H54 (cell line): ENCODE measurements at regions not wholly inside any gene's neighbourhood (a gene's known extent, or its start where the extent isn't known, plus 50 kb on each side); places are given as distances from the start of the nearest gene placed in this dataset.

Source experiments
- DNase-seq: peaks from one replicate; pipeline ENCODE4 v3.0.0; 2011; ENCODE audit warnings: low spot score, mixed read lengths; ENCODE audit not compliant: insufficient read length
- FAIRE-seq: peaks from 3 replicates; lab custom pipeline; 2011; peaks lifted over from hg19 to GRCh38; lab: Jason Lieb, UNC
- POLR2A ChIP-seq: IDR thresholded peaks from 2 replicates; pipeline ENCODE4 v1.6.1; 2011; ENCODE audit warnings: low read depth, mild to moderate bottlenecking, low read length

DNA sequence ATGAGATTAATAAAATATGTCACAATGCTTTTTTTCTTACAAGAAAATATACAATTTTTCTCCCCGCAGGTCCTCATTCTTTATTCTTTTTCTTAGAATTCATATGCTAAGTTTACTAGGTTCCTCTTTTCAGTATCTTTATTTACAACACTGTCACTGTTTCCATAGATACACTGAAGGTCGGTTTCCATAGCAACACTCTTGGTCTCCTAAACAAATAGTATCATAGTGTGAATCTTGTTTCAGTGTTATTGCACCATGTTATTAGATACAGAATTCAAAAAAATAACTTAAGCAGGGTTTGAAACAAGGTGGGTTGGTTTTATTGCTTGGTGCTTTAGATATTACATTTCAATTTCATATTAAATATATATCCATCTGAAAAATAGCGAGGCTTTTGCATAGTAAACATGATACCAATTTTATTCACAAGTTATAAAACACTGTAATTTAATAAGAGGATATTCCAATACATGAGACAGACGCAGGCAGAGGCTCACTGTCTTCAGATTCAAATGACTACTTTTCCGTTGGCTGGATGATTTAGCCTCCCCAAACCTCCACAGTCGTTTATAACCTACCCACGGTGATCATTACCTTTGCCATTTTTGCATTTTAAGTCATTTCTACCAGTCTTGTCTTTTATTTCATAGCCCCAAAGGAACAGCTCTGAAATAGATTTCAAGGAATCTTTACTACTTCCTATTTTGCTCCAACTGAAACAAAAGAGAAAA is 88.9 kb upstream of the KLF6 start:
- no peak for DNase-seq

DNA sequence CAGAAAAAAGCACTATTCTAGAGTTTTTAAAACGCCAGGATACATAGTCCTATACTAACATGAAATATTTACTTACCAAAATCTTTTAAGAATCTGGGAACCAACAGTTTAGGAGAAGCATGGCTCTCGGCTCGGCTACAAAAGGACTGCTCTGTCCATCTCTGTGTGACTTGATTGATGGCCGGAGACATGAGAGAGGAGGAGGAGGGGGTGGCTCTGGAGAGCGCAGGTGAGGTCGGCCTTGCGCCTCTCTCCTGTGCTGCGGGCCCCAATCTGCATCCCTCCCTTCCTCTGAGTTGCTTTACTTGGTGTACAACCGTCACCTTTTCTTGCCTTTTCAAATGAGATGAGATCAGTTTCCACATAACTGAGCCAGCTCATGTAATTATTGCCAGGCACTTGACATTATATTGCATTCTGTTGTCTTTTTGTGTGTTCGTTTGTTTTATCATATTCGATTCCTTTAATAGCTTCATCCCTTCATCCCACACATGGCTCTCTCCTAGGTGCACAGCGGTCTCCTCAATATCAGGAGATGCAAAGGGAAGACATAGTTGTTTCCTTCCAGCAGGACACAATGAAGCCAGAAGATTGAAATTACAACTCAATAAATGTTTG is 87.8 kb upstream of the KLF6 start:
- DNase-seq (no peak), FAIRE-seq (no peak)
- TF ChIP-seq POLR2A: no peak

More for the DNA sequence above, 88.9 kb upstream of the KLF6 start:
- TF ChIP-seq POLR2A: no peak
- no peak for FAIRE-seq

DNA sequence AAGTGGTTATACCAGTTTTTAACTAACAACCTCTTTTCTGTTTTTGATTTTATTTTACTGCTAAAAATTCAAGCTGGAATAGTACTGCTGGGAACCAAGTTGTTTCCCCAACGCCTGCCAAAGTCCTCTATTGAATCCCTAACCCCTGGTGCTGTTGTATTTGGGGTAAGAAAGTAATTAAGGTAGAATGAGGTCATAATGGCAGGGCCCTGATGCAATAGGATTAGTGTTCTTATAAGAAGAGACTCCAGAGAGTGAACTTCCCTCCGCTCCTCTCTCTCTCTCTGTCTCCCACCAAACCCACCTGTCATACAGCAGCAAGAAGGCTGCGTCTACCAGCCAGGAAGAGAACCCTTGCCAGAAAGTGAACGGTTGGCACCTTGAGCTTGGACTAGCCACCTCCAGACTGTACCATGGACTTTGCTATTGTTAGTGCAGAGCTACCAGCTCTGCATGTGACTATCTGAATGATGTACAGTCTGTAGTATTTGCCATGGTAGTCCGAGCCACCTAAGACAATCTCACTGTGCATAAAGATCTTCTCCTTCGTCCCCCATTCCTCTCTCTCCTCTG is 86.5 kb upstream of the KLF6 start:
- no peak for DNase-seq
- FAIRE-seq: no peak
- TF ChIP-seq POLR2A: no peak

DNA sequence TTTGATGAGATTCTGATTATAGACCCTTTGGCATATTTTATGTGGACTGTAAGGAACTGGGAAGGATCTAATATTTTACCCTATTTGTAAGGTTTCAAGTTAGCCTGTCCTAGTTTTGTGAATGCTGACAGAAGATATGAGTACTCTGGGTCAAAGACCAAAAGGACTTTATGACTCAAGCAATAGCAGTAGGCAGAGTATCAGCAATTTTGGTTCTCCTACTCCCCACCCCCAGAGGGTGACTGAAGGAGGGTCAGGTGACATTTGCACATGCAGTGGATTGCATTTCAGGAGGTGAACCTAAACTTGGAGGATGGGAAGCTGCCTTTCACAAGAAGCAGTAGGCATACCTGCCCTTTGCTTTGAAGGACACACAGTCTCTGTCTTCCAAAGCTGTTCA is 84.0 kb upstream of the KLF6 start:
- DNase-seq (no peak), FAIRE-seq (no peak)
- TF ChIP-seq POLR2A: no peak

DNA sequence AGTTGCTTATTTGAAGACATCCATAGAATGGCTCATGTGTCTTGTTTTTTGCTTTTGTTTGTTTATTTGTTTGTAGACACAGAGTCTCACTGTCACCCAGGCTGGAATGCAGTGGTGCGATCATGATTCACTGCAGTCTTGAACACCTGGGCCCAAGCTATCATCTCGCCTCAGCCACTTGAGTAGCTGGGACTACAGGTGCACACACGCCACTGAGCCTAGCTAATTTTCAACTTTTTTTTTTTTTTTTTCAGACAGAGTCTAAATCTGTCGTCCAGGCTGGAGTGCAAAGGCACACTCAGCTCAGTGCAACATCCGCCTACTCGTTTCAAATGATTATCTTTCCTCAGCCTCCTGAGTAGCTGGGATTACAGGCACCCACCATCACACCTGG is 83.3 kb upstream of the KLF6 start:
- DNase-seq (no peak), FAIRE-seq (no peak)
- TF ChIP-seq POLR2A: no peak

DNA sequence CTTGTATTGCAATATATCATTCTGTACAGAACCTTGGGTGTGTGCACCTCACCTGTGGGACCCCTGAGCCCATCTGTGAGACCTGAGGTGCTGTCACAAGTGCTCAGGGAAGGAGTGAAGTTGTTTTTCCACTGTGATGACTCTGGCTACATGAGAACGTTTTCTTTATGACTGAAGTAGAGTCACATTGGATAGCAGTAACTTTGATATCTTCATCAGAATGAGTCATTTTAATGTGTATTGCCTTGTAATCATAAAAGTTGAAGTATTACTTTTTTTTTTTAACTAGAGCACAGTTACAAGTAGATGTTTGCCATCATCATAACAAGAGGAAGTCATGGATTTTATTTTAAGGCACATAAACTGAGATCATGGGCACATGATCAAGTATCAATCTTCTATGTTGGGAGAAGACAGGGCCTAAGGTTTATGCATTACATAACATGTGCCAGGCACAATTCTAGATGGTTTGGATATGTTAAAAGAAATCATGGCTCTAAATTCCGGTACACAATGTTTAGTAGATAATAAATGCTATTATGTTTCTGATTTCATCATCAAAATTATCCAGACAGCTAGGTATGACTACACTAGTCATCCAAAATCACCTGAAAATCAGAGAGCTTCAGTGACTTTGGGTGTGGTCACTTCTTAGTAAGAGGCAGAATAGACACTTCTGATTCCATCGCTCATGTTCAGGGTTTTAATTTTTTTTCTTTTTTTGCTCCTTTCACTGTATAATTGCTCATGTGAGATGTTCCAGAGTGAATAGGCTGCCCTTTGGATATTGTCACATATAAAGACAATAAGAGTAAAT is 82.7 kb upstream of the KLF6 start:
- TF ChIP-seq POLR2A: no peak
- DNase-seq: no peak
- FAIRE-seq: no peak

DNA sequence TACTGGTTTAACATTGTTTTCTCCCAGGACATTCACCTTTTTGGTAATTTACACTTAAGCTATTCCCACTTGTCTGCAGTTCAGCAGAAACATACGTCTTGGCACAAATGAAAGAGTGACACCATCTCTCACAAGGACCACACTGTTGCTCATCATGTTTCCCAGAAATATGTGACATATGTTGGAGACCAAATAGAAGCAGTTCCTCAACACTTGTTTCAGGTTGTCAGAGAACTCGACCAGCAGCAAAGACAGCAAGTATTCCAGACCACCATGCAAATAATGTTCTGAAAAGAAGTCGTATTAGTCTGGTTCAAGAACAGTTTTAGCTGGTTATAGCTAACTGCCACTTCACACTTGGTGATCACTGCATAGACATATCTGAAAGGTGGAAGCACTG is 81.3 kb upstream of the KLF6 start:
- no peak for DNase-seq
- FAIRE-seq: no peak
- TF ChIP-seq POLR2A: no peak

DNA sequence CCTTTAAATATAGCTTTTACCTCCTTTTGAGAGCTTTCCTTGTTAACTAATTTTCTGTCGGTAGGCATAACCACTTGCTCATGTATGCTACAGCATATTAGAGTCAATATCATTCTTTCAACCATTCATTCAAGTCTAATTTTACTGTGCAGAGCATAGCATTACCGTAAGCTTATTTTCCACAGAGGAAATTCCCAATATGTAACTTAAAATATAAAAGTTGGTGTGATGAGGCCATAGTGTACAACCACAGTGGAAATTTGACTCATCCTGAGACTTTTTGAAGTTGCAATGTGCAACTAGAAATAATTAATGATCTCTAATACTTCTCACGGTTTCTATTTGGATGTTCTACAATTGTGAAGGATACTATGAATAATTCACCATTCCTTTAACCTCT is 80.6 kb upstream of the KLF6 start:
- no peak for TF ChIP-seq POLR2A
- DNase-seq: no peak
- FAIRE-seq: no peak

DNA sequence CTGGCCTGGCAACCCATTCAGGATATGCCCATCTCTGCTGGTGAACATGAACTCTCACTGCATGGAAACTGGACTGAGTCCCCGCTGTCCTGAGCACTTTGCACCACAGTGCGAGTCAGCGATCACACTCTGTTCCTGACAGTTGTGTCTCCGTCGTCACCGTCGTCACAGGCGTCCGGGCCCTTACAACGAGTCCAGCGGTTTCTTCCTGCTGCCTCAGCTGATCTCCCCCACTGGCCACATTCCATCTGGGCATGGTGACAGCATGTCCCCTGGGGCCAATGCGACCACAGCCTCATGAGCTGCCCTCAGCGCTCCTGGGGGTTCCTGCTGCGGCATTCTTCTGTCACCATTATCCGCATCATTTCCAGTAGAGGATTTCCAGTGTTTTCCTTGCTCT is 76.8 kb upstream of the KLF6 start:
- no peak for TF ChIP-seq POLR2A
- FAIRE-seq (no peak), DNase-seq (no peak)

DNA sequence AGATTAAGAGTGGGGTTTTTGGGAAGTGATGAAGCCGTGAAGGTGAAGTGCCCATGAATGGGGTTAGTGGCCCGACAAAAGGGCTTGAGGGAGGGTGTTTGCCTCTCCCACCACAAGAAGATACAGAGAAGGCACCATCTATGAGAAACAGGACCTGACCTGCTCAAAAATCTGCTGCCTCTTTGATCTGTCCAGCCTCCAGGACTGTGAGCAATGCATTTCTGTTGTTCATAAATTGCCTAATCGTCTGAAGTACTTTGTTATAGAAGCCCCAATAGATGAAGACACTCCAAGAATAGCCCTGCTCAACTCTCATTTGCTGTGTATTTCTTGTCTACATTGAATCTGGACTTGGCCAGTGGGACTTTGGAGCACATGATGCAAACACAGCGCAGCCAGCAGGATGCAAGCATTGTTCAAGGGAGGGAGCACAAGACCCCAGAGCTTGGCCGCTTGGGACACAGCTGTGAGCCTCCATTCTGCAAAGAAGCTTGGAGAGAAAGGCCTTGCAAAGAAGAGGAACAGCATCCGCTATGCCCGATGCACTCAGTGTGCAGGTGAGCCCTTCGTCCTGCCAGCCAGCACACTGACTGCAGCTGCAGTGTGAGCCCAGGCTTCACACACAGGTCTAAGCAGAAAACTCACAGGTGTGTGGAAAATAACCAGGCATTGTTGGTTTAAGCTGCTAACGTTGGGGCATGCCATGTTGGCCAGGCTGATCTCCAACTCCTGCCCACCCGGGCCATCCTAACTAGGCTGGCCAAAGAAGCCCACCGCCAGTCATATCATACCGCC is 73.2 kb upstream of the KLF6 start:
- FAIRE-seq (no peak), DNase-seq (no peak)
- TF ChIP-seq POLR2A: no peak

DNA sequence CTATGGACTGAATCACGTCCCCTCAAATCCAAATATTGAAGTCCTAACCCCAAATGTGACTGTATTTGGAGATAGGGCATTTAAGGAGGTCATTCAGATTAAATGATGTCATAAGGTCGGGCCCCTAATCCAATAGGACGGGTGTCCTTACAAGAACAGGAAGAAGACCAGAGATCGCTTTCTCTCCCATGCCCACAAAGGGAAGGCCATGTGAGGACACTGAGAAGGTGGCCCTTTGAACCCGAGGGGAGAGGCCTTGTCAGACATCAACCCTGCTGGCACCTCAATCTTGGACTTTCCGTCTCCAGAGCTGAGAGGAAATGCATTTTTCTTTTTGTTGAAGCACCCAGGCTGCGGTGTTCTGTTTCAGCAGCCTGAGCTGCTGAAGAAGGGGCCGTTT is 72.3 kb upstream of the KLF6 start:
- FAIRE-seq (no peak), DNase-seq (no peak)
- TF ChIP-seq POLR2A: no peak

DNA sequence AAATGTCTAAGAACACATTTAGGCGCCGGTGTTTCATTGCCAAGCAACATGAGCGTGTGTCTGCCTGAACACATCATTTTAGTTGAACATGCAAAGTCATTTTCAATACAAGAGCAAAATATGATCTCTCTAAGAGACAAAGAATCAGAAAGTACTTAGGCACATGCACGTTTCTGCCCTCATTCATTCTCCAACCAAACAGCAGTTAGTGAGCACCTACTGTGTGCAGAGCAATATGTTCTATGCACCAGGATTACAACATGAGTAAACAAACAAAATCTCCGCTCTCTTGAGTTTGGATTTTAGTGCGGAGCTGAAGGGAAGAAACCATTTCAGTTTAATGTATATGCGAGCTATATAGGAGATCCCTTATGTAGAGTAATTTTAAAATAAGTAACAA is 71.6 kb upstream of the KLF6 start:
- DNase-seq: no peak
- no peak for FAIRE-seq
- TF ChIP-seq POLR2A: no peak

DNA sequence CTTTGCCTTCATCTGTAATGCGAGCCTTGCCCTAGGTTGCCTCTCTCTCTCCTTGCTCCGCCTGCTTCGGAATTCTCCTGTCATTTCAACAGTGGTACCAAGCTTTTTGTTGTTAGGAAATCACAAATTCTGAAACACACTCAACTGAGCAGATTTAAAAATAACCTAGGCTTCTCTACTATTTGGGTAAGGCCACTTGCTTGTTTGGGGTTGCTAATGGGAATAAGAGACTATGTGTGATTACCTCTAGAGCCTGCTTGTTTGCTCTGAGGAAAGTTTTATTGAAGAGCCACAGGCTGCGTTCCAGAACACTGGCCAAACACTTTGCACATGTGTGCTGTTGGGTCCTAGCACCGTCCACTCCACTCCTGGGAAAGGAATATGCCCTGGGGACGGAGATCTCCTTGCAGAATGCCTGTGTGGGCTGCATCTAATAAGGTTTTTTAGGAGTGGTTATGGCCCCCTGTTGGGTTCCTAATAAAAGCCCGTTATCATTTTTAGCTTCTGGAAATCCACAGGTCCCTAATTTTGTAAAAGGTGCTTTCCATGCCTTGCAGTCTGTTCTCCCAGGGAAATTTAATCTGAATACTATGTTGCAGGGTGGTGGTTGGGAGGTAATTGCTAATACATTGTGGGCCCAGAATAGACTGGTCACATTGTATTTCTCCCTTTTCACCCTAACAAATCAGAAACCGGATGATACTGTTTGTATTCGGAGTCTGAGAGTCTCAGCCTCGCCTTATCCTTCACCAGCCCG is 68.7 kb upstream of the KLF6 start:
- DNase-seq (no peak), FAIRE-seq (no peak)
- TF ChIP-seq POLR2A: no peak
